ENCODE measurements at regions not wholly inside any gene's neighbourhood (a gene's known extent, or its start where the extent isn't known, plus 50 kb on each side); places are given as distances from the start of the nearest gene placed in this dataset.

- TF ChIP-seq REST (IDR thresholded peaks at IDR 0.05; ENCODE audit: low read depth) (no peak), TAF1 (IDR thresholded peaks at IDR 0.05; ENCODE audit: low read depth) (no peak), MAX (IDR thresholded peaks at IDR 0.05) (no peak), CREB1 (IDR thresholded peaks at IDR 0.05; ENCODE audit: low read depth) (no peak), EP300 (IDR thresholded peaks at IDR 0.05; ENCODE audit: borderline replicate concordance) (no peak), NFIC (IDR thresholded peaks at IDR 0.05) (no peak), RAD21 (IDR thresholded peaks at IDR 0.05; ENCODE audit: low read depth) (no peak), USF1 (IDR thresholded peaks at IDR 0.05) (no peak), TCF12 (IDR thresholded peaks at IDR 0.05; ENCODE audit: low read depth) (no peak)
These were observed 372.0 kb upstream of the DAB1 start for GRCh38 chr1:57795886-57796285.

Data from Ishikawa (cell line).